ENCODE measurements at regions not wholly inside any gene's neighbourhood (a gene's known extent, or its start where the extent isn't known, plus 50 kb on each side); places are given as distances from the start of the nearest gene placed in this dataset.

GRCh38 chr12:115849262-115849943, 428.1 kb downstream of the MED13L start:
- H3K4me3 ChIP-seq (replicated peaks in 1 of 2; ENCODE audit: low read depth in 2 of 2, low read length in 2 of 2), result no peak overlapping the region
- TF ChIP-seq CTCF (IDR thresholded peaks at IDR 0.05; ENCODE audit: low read depth, low read length), result no peak
- DNase-seq (ENCODE audit: low read depth in 2 of 2), result no peak

- DNase-seq (ENCODE audit: low read depth in 2 of 2), result no peak
- H3K4me3 ChIP-seq (replicated peaks in 1 of 2; ENCODE audit: low read depth in 2 of 2, low read length in 2 of 2), result no peak overlapping the region
- no peak for TF ChIP-seq CTCF (IDR thresholded peaks at IDR 0.05; ENCODE audit: low read depth, low read length)
Observed at GRCh38 chr12:115847398-115847797, 430.1 kb downstream of the MED13L start.

- no peak for DNase-seq (ENCODE audit: low read depth in 2 of 2)
- H3K4me3 ChIP-seq (replicated peaks in 1 of 2; ENCODE audit: low read depth in 2 of 2, low read length in 2 of 2), result no peak overlapping the region
- no peak for TF ChIP-seq CTCF (IDR thresholded peaks at IDR 0.05; ENCODE audit: low read depth, low read length)
Observed at GRCh38 chr12:115846516-115846915, 431.0 kb downstream of the MED13L start.

GRCh38 chr12:115840159-115840558, 437.3 kb downstream of the MED13L start:
- TF ChIP-seq CTCF (IDR thresholded peaks at IDR 0.05; ENCODE audit: low read depth, low read length), result no peak
- no peak for DNase-seq (ENCODE audit: low read depth in 2 of 2)
- no peak overlapping the region for H3K4me3 ChIP-seq (replicated peaks in 1 of 2; ENCODE audit: low read depth in 2 of 2, low read length in 2 of 2)

- DNase-seq (ENCODE audit: low read depth in 2 of 2), result no peak
- H3K4me3 ChIP-seq (replicated peaks in 1 of 2; ENCODE audit: low read depth in 2 of 2, low read length in 2 of 2), result no peak overlapping the region
- no peak for TF ChIP-seq CTCF (IDR thresholded peaks at IDR 0.05; ENCODE audit: low read depth, low read length)
Observed at GRCh38 chr12:115838952-115839351, 438.5 kb downstream of the MED13L start.

GRCh38 chr12:115837220-115837619, 440.3 kb downstream of the MED13L start:
- TF ChIP-seq CTCF (IDR thresholded peaks at IDR 0.05; ENCODE audit: low read depth, low read length), result no peak
- no peak overlapping the region for H3K4me3 ChIP-seq (replicated peaks in 1 of 2; ENCODE audit: low read depth in 2 of 2, low read length in 2 of 2)
- DNase-seq (ENCODE audit: low read depth in 2 of 2), result no peak

GRCh38 chr12:115835445-115835844, 442.0 kb downstream of the MED13L start:
- TF ChIP-seq CTCF (IDR thresholded peaks at IDR 0.05; ENCODE audit: low read depth, low read length), result no peak
- H3K4me3 ChIP-seq (replicated peaks in 1 of 2; ENCODE audit: low read depth in 2 of 2, low read length in 2 of 2), result no peak overlapping the region
- DNase-seq (ENCODE audit: low read depth in 2 of 2), result no peak
